KMS-11 (cell line): ENCODE measurements at regions not wholly inside any gene's neighbourhood (a gene's known extent, or its start where the extent isn't known, plus 50 kb on each side); places are given as distances from the start of the nearest gene placed in this dataset.
"Not testable (repeated sequence)": the region's sequence is repeated elsewhere in the genome, so short reads cannot be mapped to it uniquely, and the experiment has no call there.

Experiments
- H2AFZ ChIP-seq: fragments of 200-600 bp; sonication (generic); 2 replicates; pipeline ENCODE4 v1.6.1; 2016; ENCODE audit warnings: antibody characterized with exemption, mixed run types, low read depth
- H3K27ac ChIP-seq: fragments of 200-600 bp; sonication (generic); 2 replicates; pipeline ENCODE4 v1.6.1; 2016; ENCODE audit warnings: mild to moderate bottlenecking, mixed run types
- H3K27me3 ChIP-seq: fragments of 200-600 bp; sonication (generic); 2 replicates; pipeline ENCODE4 v1.6.1; 2017; ENCODE audit warnings: mild to moderate bottlenecking, low read depth, mixed run types, moderate library complexity; ENCODE audit not compliant: insufficient read depth
- H3K36me3 ChIP-seq: fragments of 200-600 bp; sonication (generic); 2 replicates; pipeline ENCODE4 v1.6.1; 2017; ENCODE audit warnings: mild to moderate bottlenecking, mixed run types; ENCODE audit not compliant: insufficient read depth
- H3K4me1 ChIP-seq: fragments of 200-600 bp; sonication (generic); 2 replicates; pipeline ENCODE4 v1.6.1; 2016; ENCODE audit warnings: mild to moderate bottlenecking, low read depth, mixed run types; ENCODE audit not compliant: poor library complexity, severe bottlenecking
- H3K4me2 ChIP-seq: fragments of 200-600 bp; sonication (generic); 2 replicates; pipeline ENCODE4 v1.7.0; 2016; ENCODE audit warnings: mild to moderate bottlenecking, mixed run types
- H3K4me3 ChIP-seq: fragments of 200-600 bp; sonication (generic); IDR thresholded peaks from 2 replicates; pipeline ENCODE4 v1.6.1; 2017; ENCODE audit warnings: low read depth, low read length, mixed read lengths; ENCODE audit not compliant: insufficient read depth
- H3K79me2 ChIP-seq: fragments of 200-600 bp; sonication (generic); 2 replicates; pipeline ENCODE4 v1.6.1; 2016; ENCODE audit warnings: low read depth, mixed run types; ENCODE audit not compliant: insufficient read depth
- H3K9ac ChIP-seq: fragments of 200-600 bp; sonication (generic); 2 replicates; pipeline ENCODE4 v1.6.1; 2016; ENCODE audit warnings: mild to moderate bottlenecking, mixed run types
- H4K20me1 ChIP-seq: fragments of 200-600 bp; sonication (generic); 2 replicates; pipeline ENCODE4 v1.6.1; 2016; ENCODE audit warnings: mild to moderate bottlenecking, mixed run types; ENCODE audit not compliant: insufficient read depth
- TF ChIP-seq, protein P1 (sequence below): fragments of 200-600 bp; sonication (generic); conservative IDR thresholded peaks from 2 replicates; pipeline ENCODE4 v1.6.1; 2017; ENCODE audit warnings: low read depth, mild to moderate bottlenecking, antibody characterized with exemption, low read length, moderate library complexity, mixed read lengths

- H3K9ac ChIP-seq, result no peak overlapping the region
- no peak overlapping the region for H3K27ac ChIP-seq
- no peaks in the 10 kb centered on the region for H3K79me2 ChIP-seq
- TF ChIP-seq, protein P1, sequence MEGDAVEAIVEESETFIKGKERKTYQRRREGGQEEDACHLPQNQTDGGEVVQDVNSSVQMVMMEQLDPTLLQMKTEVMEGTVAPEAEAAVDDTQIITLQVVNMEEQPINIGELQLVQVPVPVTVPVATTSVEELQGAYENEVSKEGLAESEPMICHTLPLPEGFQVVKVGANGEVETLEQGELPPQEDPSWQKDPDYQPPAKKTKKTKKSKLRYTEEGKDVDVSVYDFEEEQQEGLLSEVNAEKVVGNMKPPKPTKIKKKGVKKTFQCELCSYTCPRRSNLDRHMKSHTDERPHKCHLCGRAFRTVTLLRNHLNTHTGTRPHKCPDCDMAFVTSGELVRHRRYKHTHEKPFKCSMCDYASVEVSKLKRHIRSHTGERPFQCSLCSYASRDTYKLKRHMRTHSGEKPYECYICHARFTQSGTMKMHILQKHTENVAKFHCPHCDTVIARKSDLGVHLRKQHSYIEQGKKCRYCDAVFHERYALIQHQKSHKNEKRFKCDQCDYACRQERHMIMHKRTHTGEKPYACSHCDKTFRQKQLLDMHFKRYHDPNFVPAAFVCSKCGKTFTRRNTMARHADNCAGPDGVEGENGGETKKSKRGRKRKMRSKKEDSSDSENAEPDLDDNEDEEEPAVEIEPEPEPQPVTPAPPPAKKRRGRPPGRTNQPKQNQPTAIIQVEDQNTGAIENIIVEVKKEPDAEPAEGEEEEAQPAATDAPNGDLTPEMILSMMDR, result no peak
- no peak overlapping the region for H3K4me2 ChIP-seq
- peaks cover 29% of the 10 kb centered on the region for H3K4me1 ChIP-seq
- no peaks in the 10 kb centered on the region for H3K27me3 ChIP-seq
- no peak overlapping the region for H2AFZ ChIP-seq
- no peaks in the 10 kb centered on the region for H3K36me3 ChIP-seq
- H3K4me3 ChIP-seq, result no peak overlapping the region
- H4K20me1 ChIP-seq, result no peaks in the 10 kb centered on the region
These were observed 111.8 kb upstream of the CAB39 start for GRCh38 chr2:230600881-230601280.

- TF ChIP-seq, protein P1, result no peak
- Histone ChIP-seq H3K79me2 (no peaks in the 10 kb centered on the region), H4K20me1 (no peaks in the 10 kb centered on the region), H3K27me3 (no peaks in the 10 kb centered on the region), H3K27ac (no peak overlapping the region), H3K4me1 (peaks cover 29% of the 10 kb centered on the region), H3K4me2 (no peak overlapping the region), H3K9ac (no peak overlapping the region), H3K4me3 (no peak overlapping the region), H2AFZ (no peak overlapping the region), H3K36me3 (no peaks in the 10 kb centered on the region)
These were observed 111.1 kb upstream of the CAB39 start for GRCh38 chr2:230601510-230601909.

- H3K27me3 ChIP-seq, result no peaks in the 10 kb centered on the region
- H4K20me1 ChIP-seq, result no peaks in the 10 kb centered on the region
- no peak overlapping the region for H3K4me2 ChIP-seq
- H3K4me1 ChIP-seq, result peaks cover 29% of the 10 kb centered on the region
- TF ChIP-seq, protein P1, result no peak
- H3K36me3 ChIP-seq, result no peaks in the 10 kb centered on the region
- no peak overlapping the region for H3K9ac ChIP-seq
- H3K27ac ChIP-seq, result no peak overlapping the region
- no peaks in the 10 kb centered on the region for H3K79me2 ChIP-seq
- no peak overlapping the region for H3K4me3 ChIP-seq
- peak overlapping the region; percentile 34 for H2AFZ ChIP-seq
These were observed 109.9 kb upstream of the CAB39 start for GRCh38 chr2:230602562-230603230.

DNA sequence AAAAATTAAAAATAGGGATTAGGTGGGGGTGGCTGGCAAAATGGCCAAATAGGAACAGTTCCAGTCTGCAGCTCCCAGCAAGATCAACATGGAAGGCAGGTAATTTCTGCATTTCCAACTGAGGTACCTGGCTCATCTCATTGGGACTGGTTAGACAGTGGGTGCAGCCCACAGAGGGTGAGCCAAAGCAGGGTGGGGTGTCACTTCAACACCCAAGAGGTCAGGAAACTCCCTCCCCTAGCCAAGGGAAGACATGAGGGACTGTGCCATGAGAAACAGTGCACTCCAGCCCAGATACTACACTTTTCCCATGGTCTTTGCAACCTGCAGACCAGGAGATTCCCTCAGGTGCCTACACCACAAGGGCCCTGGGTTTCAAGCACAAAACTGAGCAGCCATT lies 109.3 kb upstream of the CAB39 start:
- H3K36me3 ChIP-seq, H3K79me2 ChIP-seq, H3K27me3 ChIP-seq, H3K9ac ChIP-seq, H3K4me3 ChIP-seq, H4K20me1 ChIP-seq, H3K27ac ChIP-seq, H3K4me2 ChIP-seq: not testable (repeated sequence)
- Histone ChIP-seq H2AFZ (peak overlapping the region; percentile 34; the same call in 1 of the 2 replicates), H3K4me1 (peaks cover 29% of the 10 kb centered on the region)

GRCh38 chr2:230604158-230604557 lies 108.5 kb upstream of the CAB39 start:
- not testable (repeated sequence) for H3K27me3 ChIP-seq, H3K9ac ChIP-seq, H3K79me2 ChIP-seq, H2AFZ ChIP-seq, H3K36me3 ChIP-seq, H3K4me3 ChIP-seq, H3K4me2 ChIP-seq, H3K27ac ChIP-seq, H4K20me1 ChIP-seq
- peaks cover 29% of the 10 kb centered on the region for H3K4me1 ChIP-seq
